ENCODE measurements at regions not wholly inside any gene's neighbourhood (a gene's known extent, or its start where the extent isn't known, plus 50 kb on each side); places are given as distances from the start of the nearest gene placed in this dataset.

DNA sequence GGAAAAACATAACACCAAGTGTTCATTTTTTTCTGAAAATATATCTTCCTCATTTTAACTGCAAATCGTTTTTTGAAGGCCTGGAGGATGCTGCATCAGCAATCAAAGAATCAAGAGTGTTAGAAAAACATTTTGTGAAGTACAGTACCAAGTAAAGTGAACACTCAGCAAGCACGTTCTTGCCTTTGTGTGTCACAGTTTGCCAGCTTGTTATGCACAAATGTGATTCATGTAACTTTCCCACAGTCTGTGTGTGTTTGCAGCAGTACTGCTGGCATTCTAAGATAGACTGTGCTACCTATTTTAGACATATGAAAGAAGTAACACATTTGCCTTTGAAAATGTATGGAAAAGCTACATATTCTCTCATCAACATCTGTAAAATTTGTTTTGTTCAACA lies 1617.7 kb downstream of the RPA4 start:
- H3K9me3 ChIP-seq (ENCODE audit: control insufficient read depth, insufficient read depth, low read length) = no peaks in the 10 kb centered on the region
- DNase-seq (ENCODE audit: low read depth in 4 of 6, low spot score in 6 of 6) = peak in 2 of 6 donors; percentile 5 to 41
- H3K36me3 ChIP-seq (ENCODE audit: control insufficient read depth, insufficient read depth, low read length) = no peaks in the 10 kb centered on the region
- H3K27ac ChIP-seq (ENCODE audit: low read depth, low read length) = no peak overlapping the region
- no peak overlapping the region for H3K4me3 ChIP-seq (ENCODE audit: low read depth, low read length)
- WGBS (ENCODE audit: insufficient coverage) = 50% methylated on average over 2 of the region's 2 CpGs
- H3K4me1 ChIP-seq (ENCODE audit: control insufficient read depth, insufficient read depth, low read length) = no peaks in the 10 kb centered on the region
- peaks cover 4% of the 10 kb centered on the region for H3K27me3 ChIP-seq (ENCODE audit: control insufficient read depth, insufficient read depth, low read length)

DNA sequence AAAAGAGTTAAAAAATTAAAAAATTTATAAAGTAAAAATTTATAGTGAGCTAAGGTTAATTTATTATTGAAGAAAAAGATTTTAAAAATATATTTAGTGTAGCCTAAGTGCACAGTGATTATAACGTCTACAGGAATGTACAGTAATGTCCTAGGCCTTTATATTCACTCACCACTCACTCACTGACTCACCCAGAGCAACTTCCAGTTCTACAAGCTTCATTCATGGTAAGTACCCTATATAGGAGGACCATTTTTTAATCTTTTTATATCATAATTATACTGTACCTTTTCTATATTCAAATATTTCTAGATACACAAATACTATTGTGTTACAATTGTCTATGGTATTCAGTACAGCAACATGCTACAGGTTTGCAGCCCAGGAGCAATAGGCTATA lies 1623.2 kb downstream of the RPA4 start:
- no CpG with 5 or more reads among the region's 1 CpG for WGBS (ENCODE audit: insufficient coverage)
- no peaks in the 10 kb centered on the region for H3K9me3 ChIP-seq (ENCODE audit: control insufficient read depth, insufficient read depth, low read length)
- no peak overlapping the region for H3K4me3 ChIP-seq (ENCODE audit: low read depth, low read length)
- no peak overlapping the region for H3K27ac ChIP-seq (ENCODE audit: low read depth, low read length)
- H3K4me1 ChIP-seq (ENCODE audit: control insufficient read depth, insufficient read depth, low read length) = no peaks in the 10 kb centered on the region
- no peak for DNase-seq (ENCODE audit: low read depth in 4 of 6, low spot score in 6 of 6)
- no peaks in the 10 kb centered on the region for H3K36me3 ChIP-seq (ENCODE audit: control insufficient read depth, insufficient read depth, low read length)
- H3K27me3 ChIP-seq (ENCODE audit: control insufficient read depth, insufficient read depth, low read length) = peaks cover 3% of the 10 kb centered on the region

DNA sequence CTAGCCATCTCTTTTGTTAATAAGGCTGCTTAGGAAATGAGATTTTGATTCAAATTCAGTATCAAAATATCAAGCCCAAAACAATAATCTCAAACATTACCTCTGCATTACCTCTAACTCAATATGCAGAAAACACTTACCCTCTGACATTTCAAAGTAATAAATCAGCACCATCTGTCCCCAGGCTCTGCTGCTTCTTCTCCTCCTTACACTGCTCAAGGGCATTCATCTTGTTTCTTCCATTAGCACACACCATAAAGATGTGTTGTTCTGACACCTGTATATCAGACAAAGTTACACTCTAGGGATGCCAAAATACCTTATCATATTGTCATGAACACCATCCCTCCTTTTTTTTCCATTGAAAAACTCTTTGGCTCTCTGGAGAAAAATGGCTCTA lies 1630.3 kb downstream of the RPA4 start:
- Histone ChIP-seq H3K4me1 (ENCODE audit: control insufficient read depth, insufficient read depth, low read length) (no peaks in the 10 kb centered on the region), H3K27ac (ENCODE audit: low read depth, low read length) (no peak overlapping the region), H3K9me3 (ENCODE audit: control insufficient read depth, insufficient read depth, low read length) (no peaks in the 10 kb centered on the region), H3K36me3 (ENCODE audit: control insufficient read depth, insufficient read depth, low read length) (no peaks in the 10 kb centered on the region), H3K4me3 (ENCODE audit: low read depth, low read length) (no peak overlapping the region), H3K27me3 (ENCODE audit: control insufficient read depth, insufficient read depth, low read length) (peaks cover 3% of the 10 kb centered on the region)
- peak in 1 of 6 donors; percentile 13 for DNase-seq (ENCODE audit: low read depth in 4 of 6, low spot score in 6 of 6)

DNA sequence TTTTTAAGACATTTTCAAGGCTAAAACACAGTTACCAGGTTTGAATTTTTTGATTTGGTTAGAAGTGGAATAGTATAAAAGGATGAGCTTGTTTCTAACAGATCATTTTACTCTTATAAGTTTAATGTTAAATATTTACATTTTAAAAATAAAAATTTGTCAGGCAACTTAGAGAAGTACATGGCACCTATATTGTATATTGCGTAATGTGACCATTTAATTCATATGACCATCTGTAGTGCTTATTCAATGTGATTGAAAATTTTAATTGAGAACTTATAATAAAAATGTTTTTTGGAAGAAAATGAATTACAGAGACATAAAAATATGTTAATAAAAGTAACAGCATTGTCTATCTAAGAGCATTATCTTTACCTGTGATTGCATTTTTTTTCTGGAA lies 1632.4 kb downstream of the RPA4 start:
- Histone ChIP-seq H3K36me3 (ENCODE audit: control insufficient read depth, insufficient read depth, low read length) (no peaks in the 10 kb centered on the region), H3K4me3 (ENCODE audit: low read depth, low read length) (no peak overlapping the region), H3K9me3 (ENCODE audit: control insufficient read depth, insufficient read depth, low read length) (no peaks in the 10 kb centered on the region), H3K27me3 (ENCODE audit: control insufficient read depth, insufficient read depth, low read length) (peaks cover 3% of the 10 kb centered on the region), H3K4me1 (ENCODE audit: control insufficient read depth, insufficient read depth, low read length) (no peaks in the 10 kb centered on the region), H3K27ac (ENCODE audit: low read depth, low read length) (no peak overlapping the region)
- WGBS (ENCODE audit: insufficient coverage) = no CpG with 5 or more reads among the region's 1 CpG
- no peak for DNase-seq (ENCODE audit: low read depth in 4 of 6, low spot score in 6 of 6)

DNA sequence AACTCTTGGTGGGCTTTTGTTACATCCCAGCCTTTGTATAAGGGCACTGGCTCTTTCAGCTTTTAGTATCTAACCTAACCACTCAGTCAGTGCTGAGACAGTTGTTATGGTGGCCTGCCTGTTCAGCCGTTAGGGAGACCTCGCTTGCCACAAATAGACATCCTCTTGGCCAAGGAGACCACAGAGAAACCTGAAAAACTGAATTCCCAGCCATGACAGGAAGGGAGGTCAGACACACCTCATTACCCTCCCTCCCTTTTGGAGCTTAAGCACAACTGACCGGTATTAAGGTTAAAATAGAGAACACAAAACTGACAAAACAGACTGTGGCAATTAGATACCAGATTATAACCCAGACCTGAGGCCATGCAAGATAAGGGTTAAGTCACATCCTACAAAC lies 1639.3 kb downstream of the RPA4 start:
- Histone ChIP-seq H3K27ac (ENCODE audit: low read depth, low read length) (no peak overlapping the region), H3K4me3 (ENCODE audit: low read depth, low read length) (no peak overlapping the region), H3K9me3 (ENCODE audit: control insufficient read depth, insufficient read depth, low read length) (no peaks in the 10 kb centered on the region), H3K27me3 (ENCODE audit: control insufficient read depth, insufficient read depth, low read length) (no peaks in the 10 kb centered on the region), H3K36me3 (ENCODE audit: control insufficient read depth, insufficient read depth, low read length) (no peaks in the 10 kb centered on the region), H3K4me1 (ENCODE audit: control insufficient read depth, insufficient read depth, low read length) (no peaks in the 10 kb centered on the region)
- 68% methylated on average over 3 of the region's 3 CpGs for WGBS (ENCODE audit: insufficient coverage)
- no peak for DNase-seq (ENCODE audit: low read depth in 4 of 6, low spot score in 6 of 6)

DNA sequence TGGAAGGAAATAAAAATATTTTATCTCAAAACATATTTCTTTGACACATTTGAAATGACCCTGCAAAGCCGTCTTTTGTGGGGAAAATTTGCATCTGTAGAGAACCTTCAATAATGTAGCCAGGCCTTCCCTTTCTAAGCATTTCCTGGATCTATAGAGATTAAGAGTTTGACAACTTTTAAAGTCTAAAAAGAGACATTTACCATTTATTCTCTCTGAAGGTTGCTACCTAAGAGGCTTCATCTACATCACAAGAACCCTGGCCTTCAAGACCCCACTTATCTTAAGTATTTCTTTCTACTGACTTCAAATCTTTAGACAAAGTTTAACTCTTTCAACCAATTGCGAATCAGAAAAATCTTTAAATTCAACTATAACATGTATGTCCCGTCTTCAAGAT lies 1639.8 kb downstream of the RPA4 start:
- Histone ChIP-seq H3K27ac (ENCODE audit: low read depth, low read length) (no peak overlapping the region), H3K36me3 (ENCODE audit: control insufficient read depth, insufficient read depth, low read length) (no peaks in the 10 kb centered on the region), H3K4me3 (ENCODE audit: low read depth, low read length) (no peak overlapping the region), H3K4me1 (ENCODE audit: control insufficient read depth, insufficient read depth, low read length) (no peaks in the 10 kb centered on the region), H3K27me3 (ENCODE audit: control insufficient read depth, insufficient read depth, low read length) (no peaks in the 10 kb centered on the region), H3K9me3 (ENCODE audit: control insufficient read depth, insufficient read depth, low read length) (no peaks in the 10 kb centered on the region)
- WGBS (ENCODE audit: insufficient coverage) = 89% methylated on average over 2 of the region's 3 CpGs
- DNase-seq (ENCODE audit: low read depth in 4 of 6, low spot score in 6 of 6) = no peak

DNA sequence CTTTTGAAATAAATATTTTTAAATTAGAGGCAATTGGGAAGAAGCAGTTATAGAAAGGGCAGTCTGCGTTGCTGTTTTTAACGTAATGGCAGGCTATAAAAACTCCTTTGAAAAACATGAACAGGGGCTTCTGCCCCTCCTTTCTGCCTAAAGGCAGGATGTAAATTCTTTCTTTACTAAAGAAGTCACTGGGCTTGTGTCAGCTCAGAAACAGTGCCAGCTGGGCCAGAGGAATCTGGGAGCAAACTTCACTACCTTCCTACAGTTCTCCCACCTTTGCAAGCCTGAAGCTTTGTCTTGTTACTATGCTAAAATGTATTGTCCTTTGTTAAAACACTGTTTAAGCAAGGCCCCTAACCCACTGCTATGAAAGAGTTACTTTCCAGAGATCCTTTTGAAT lies 1664.8 kb downstream of the RPA4 start:
- WGBS (ENCODE audit: insufficient coverage) = 60% methylated on average over 1 of the region's 2 CpGs
- Histone ChIP-seq H3K4me3 (ENCODE audit: low read depth, low read length) (no peak overlapping the region), H3K27me3 (ENCODE audit: control insufficient read depth, insufficient read depth, low read length) (no peaks in the 10 kb centered on the region), H3K9me3 (ENCODE audit: control insufficient read depth, insufficient read depth, low read length) (no peaks in the 10 kb centered on the region), H3K36me3 (ENCODE audit: control insufficient read depth, insufficient read depth, low read length) (no peaks in the 10 kb centered on the region), H3K4me1 (ENCODE audit: control insufficient read depth, insufficient read depth, low read length) (no peaks in the 10 kb centered on the region), H3K27ac (ENCODE audit: low read depth, low read length) (no peak overlapping the region)
- DNase-seq (ENCODE audit: low read depth in 4 of 6, low spot score in 6 of 6) = no peak

DNA sequence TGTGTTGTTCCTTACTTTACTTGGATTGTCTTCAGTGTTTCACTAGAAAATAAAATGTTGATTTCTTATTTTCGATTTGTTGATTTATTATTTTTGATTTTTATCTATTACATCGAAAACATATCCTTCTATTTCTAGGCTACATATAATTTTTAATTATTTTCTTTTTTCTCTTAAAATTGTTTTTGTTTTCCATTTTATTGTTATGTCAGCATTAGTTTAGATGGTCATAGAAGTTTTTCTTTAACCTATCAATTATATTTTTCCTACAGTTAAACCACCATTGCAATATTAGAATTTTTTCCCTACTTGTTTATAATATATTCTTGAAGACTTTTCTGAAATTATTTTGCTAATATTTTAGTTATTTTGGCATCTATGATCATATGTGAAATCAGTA lies 1685.1 kb downstream of the RPA4 start:
- no CpG with 5 or more reads among the region's 2 CpGs for WGBS (ENCODE audit: insufficient coverage)

DNA sequence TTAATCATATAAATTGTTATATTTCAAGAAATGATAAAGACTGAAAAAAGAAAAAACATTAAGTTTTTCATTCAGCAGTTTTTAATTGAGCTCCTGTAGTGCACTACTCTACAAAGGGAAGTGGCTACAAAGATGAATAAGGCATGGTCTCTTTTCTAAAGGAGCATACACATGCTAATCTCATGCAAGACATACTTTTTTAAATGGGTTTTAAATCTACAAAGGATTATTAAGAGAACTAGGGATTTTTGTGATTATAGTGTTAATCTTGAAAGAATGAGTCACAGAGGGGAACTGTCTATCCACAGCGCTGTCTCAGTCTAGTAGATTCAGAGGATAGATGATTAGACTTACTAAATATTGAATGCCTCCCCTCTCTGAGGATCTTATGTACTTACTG lies 1722.2 kb downstream of the RPA4 start:
- H3K9me3 ChIP-seq (ENCODE audit: control insufficient read depth, insufficient read depth, low read length) = no peaks in the 10 kb centered on the region
- DNase-seq (ENCODE audit: low read depth in 4 of 6, low spot score in 6 of 6) = no peak
- 33% methylated on average over 1 of the region's 1 CpG for WGBS (ENCODE audit: insufficient coverage)

More for the DNA sequence above, 1685.1 kb downstream of the RPA4 start:
- Histone ChIP-seq H3K27me3 (ENCODE audit: control insufficient read depth, insufficient read depth, low read length) (no peaks in the 10 kb centered on the region), H3K9me3 (ENCODE audit: control insufficient read depth, insufficient read depth, low read length) (no peaks in the 10 kb centered on the region), H3K36me3 (ENCODE audit: control insufficient read depth, insufficient read depth, low read length) (no peaks in the 10 kb centered on the region), H3K4me1 (ENCODE audit: control insufficient read depth, insufficient read depth, low read length) (no peaks in the 10 kb centered on the region), H3K27ac (ENCODE audit: low read depth, low read length) (no peak overlapping the region), H3K4me3 (ENCODE audit: low read depth, low read length) (no peak overlapping the region)
- no peak for DNase-seq (ENCODE audit: low read depth in 4 of 6, low spot score in 6 of 6)

DNA sequence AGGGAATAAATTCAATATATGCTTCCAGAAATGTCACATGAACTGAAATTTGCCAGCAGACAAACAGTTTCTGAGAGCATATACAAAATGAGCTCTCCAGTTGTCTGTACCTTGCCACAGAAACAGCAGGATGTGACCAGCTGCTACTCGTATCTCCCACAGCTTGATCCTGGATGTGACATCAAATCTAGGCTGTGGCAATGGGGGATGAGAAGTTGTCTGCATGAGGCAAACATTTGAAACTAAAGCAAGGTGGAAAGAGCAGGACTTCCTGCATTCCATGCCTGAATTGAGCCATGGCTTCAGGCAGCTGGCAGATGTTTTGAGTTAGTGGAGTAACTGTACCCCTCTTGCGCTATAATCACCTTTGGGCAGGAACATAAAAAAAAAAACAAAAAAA lies 1724.0 kb downstream of the RPA4 start:
- Histone ChIP-seq H3K9me3 (ENCODE audit: control insufficient read depth, insufficient read depth, low read length) (no peaks in the 10 kb centered on the region), H3K4me1 (ENCODE audit: control insufficient read depth, insufficient read depth, low read length) (no peaks in the 10 kb centered on the region), H3K4me3 (ENCODE audit: low read depth, low read length) (no peak overlapping the region), H3K36me3 (ENCODE audit: control insufficient read depth, insufficient read depth, low read length) (no peaks in the 10 kb centered on the region), H3K27me3 (ENCODE audit: control insufficient read depth, insufficient read depth, low read length) (peaks cover 4% of the 10 kb centered on the region), H3K27ac (ENCODE audit: low read depth, low read length) (no peak overlapping the region)
- 67% methylated on average over 1 of the region's 2 CpGs for WGBS (ENCODE audit: insufficient coverage)
- peak in 1 of 6 donors; percentile 24 for DNase-seq (ENCODE audit: low read depth in 4 of 6, low spot score in 6 of 6)

More for the DNA sequence above, 1722.2 kb downstream of the RPA4 start:
- Histone ChIP-seq H3K36me3 (ENCODE audit: control insufficient read depth, insufficient read depth, low read length) (no peaks in the 10 kb centered on the region), H3K4me3 (ENCODE audit: low read depth, low read length) (no peak overlapping the region), H3K27ac (ENCODE audit: low read depth, low read length) (no peak overlapping the region), H3K4me1 (ENCODE audit: control insufficient read depth, insufficient read depth, low read length) (no peaks in the 10 kb centered on the region), H3K27me3 (ENCODE audit: control insufficient read depth, insufficient read depth, low read length) (peaks cover 4% of the 10 kb centered on the region)

All from spinal cord (tissue), 9 donors.